HepG2 (cell line): ENCODE measurements at regions not wholly inside any gene's neighbourhood (a gene's known extent, or its start where the extent isn't known, plus 50 kb on each side); places are given as distances from the start of the nearest gene placed in this dataset.

Experiments
- CCAR2 ChIP-seq: fragments of 200-400 bp; formaldehyde crosslinking; optimal IDR thresholded peaks from 2 replicates; pipeline ENCODE3; 2018; ENCODE audit warnings: low read depth, mild to moderate bottlenecking, low read length, moderate library complexity
- CENPT ChIP-seq: sonication (generic); formaldehyde crosslinking; IDR thresholded peaks from 2 replicates; pipeline ENCODE4 v1.8.0; 2022; ENCODE audit warnings: low read depth, mild to moderate bottlenecking, moderate library complexity, missing genetic modification reagents
- GPN1 ChIP-seq: sonication (generic); formaldehyde crosslinking; IDR thresholded peaks from 2 replicates; pipeline ENCODE4 v1.5.1; 2020; ENCODE audit warnings: missing genetic modification reagents, borderline replicate concordance
- RELA ChIP-seq: sonication (generic); formaldehyde crosslinking; IDR thresholded peaks from 2 replicates; pipeline ENCODE4 v1.4.0; 2020; ENCODE audit warnings: missing genetic modification reagents
- RERE ChIP-seq: IDR thresholded peaks from 2 replicates; pipeline ENCODE4 v1.6.1; 2016; ENCODE audit warnings: low read depth, missing genetic modification reagents, missing compliant biosample characterization
- SMAD1 ChIP-seq: sonication (generic); formaldehyde crosslinking; IDR thresholded peaks from 2 replicates; pipeline ENCODE4 v1.4.0; 2020; ENCODE audit warnings: missing genetic modification reagents, low read depth, mild to moderate bottlenecking, borderline replicate concordance
- SP1 ChIP-seq, 2 experiments: fragments of 450-650 bp in 1 of 2; sonication (generic) in 1 of 2; formaldehyde crosslinking in 1 of 2; IDR thresholded peaks; 2 replicates each; pipeline versions ENCODE4 v1.4.0 to v1.6.1; 2016 to 2020; ENCODE audit warnings: missing genetic modification reagents in 1 of 2
- ZNF121 ChIP-seq: sonication (generic); formaldehyde crosslinking; IDR thresholded peaks from 2 replicates; pipeline ENCODE4 v1.5.0; 2020; ENCODE audit warnings: mild to moderate bottlenecking, missing genetic modification reagents
- ZNF143 ChIP-seq: sonication (generic); formaldehyde crosslinking; IDR thresholded peaks from 2 replicates; pipeline ENCODE4 v1.4.0; 2020; ENCODE audit warnings: missing genetic modification reagents
- ZNF232 ChIP-seq: sonication (generic); formaldehyde crosslinking; IDR thresholded peaks from 2 replicates; pipeline ENCODE4 v1.4.0; 2020; ENCODE audit warnings: missing genetic modification reagents, borderline replicate concordance
- TF ChIP-seq, protein P1 (sequence below): sonication (generic); formaldehyde crosslinking; IDR thresholded peaks from 2 replicates; pipeline ENCODE4 v1.9.0; 2021; ENCODE audit warnings: missing genetic modification reagents, borderline replicate concordance

GRCh38 chr4:164439037-164439436 is 314.9 kb upstream of the SMIM31 start:
- TF ChIP-seq ZNF232 (no peak), ZNF121 (CRISPR knock-in tag) (no peak), ZNF143 (no peak), GPN1 (CRISPR knock-in tag) (no peak), CENPT (no peak), RERE (no peak), RELA (no peak), SP1 (IDR thresholded peaks at IDR 0.05) (no peak), SP1 (CRISPR knock-in tag; IDR thresholded peaks at IDR 0.05) (no peak), CCAR2 (no peak), SMAD1 (CRISPR knock-in tag) (no peak)
- TF ChIP-seq, protein P1, sequence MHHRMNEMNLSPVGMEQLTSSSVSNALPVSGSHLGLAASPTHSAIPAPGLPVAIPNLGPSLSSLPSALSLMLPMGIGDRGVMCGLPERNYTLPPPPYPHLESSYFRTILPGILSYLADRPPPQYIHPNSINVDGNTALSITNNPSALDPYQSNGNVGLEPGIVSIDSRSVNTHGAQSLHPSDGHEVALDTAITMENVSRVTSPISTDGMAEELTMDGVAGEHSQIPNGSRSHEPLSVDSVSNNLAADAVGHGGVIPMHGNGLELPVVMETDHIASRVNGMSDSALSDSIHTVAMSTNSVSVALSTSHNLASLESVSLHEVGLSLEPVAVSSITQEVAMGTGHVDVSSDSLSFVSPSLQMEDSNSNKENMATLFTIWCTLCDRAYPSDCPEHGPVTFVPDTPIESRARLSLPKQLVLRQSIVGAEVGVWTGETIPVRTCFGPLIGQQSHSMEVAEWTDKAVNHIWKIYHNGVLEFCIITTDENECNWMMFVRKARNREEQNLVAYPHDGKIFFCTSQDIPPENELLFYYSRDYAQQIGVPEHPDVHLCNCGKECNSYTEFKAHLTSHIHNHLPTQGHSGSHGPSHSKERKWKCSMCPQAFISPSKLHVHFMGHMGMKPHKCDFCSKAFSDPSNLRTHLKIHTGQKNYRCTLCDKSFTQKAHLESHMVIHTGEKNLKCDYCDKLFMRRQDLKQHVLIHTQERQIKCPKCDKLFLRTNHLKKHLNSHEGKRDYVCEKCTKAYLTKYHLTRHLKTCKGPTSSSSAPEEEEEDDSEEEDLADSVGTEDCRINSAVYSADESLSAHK (CRISPR knock-in tag), result no peak
